ENCODE measurements at regions not wholly inside any gene's neighbourhood (a gene's known extent, or its start where the extent isn't known, plus 50 kb on each side); places are given as distances from the start of the nearest gene placed in this dataset.
"Not testable (repeated sequence)": the region's sequence is repeated elsewhere in the genome, so short reads cannot be mapped to it uniquely, and the experiment has no call there.

- Mint-ChIP-seq H3K27ac (no peak overlapping the region), H3K4me3 (no peak overlapping the region), H3K36me3 (no peaks in the 10 kb centered on the region), H3K27me3 (peaks cover 4% of the 10 kb centered on the region), H3K4me1 (ENCODE audit: low read depth) (peaks cover 2% of the 10 kb centered on the region), H3K9me3 (ENCODE audit: low read depth) (no peaks in the 10 kb centered on the region)
Observed at GRCh38 chr10:71011141-71011540, 122.8 kb upstream of the PCBD1 start.

- Mint-ChIP-seq H3K4me1 (ENCODE audit: low read depth) (peaks cover 2% of the 10 kb centered on the region), H3K9me3 (ENCODE audit: low read depth) (no peaks in the 10 kb centered on the region), H3K27ac (no peak overlapping the region), H3K4me3 (no peak overlapping the region), H3K27me3 (peaks cover 2% of the 10 kb centered on the region), H3K36me3 (no peaks in the 10 kb centered on the region)
Observed at GRCh38 chr10:71014021-71014805, 125.8 kb upstream of the PCBD1 start.

GRCh38 chr10:71015674-71016073, 127.3 kb upstream of the PCBD1 start:
- no peaks in the 10 kb centered on the region for H3K9me3 Mint-ChIP-seq (ENCODE audit: low read depth)
- H3K27me3 Mint-ChIP-seq = peaks cover 2% of the 10 kb centered on the region
- no peaks in the 10 kb centered on the region for H3K36me3 Mint-ChIP-seq
- H3K27ac Mint-ChIP-seq = no peak overlapping the region
- no peak overlapping the region for H3K4me3 Mint-ChIP-seq
- H3K4me1 Mint-ChIP-seq (ENCODE audit: low read depth) = peaks cover 2% of the 10 kb centered on the region

- not testable (repeated sequence) for H3K27ac Mint-ChIP-seq; H3K9me3 Mint-ChIP-seq (ENCODE audit: low read depth); H3K4me1 Mint-ChIP-seq (ENCODE audit: low read depth); H3K27me3 Mint-ChIP-seq; H3K4me3 Mint-ChIP-seq; H3K36me3 Mint-ChIP-seq
Observed at GRCh38 chr10:71020061-71020460, 131.7 kb upstream of the PCBD1 start.

- Mint-ChIP-seq H3K36me3 (no peaks in the 10 kb centered on the region), H3K27me3 (peaks cover 6% of the 10 kb centered on the region), H3K4me1 (ENCODE audit: low read depth) (no peaks in the 10 kb centered on the region), H3K27ac (no peak overlapping the region), H3K4me3 (no peak overlapping the region), H3K9me3 (ENCODE audit: low read depth) (no peaks in the 10 kb centered on the region)
Observed at GRCh38 chr10:71021402-71021801, 133.0 kb upstream of the PCBD1 start.

GRCh38 chr10:71023704-71024283, 135.4 kb upstream of the PCBD1 start:
- H3K27ac Mint-ChIP-seq = no peak overlapping the region
- no peaks in the 10 kb centered on the region for H3K9me3 Mint-ChIP-seq (ENCODE audit: low read depth)
- peaks cover 6% of the 10 kb centered on the region for H3K27me3 Mint-ChIP-seq
- no peaks in the 10 kb centered on the region for H3K4me1 Mint-ChIP-seq (ENCODE audit: low read depth)
- H3K36me3 Mint-ChIP-seq = no peaks in the 10 kb centered on the region
- no peak overlapping the region for H3K4me3 Mint-ChIP-seq

- H3K36me3 Mint-ChIP-seq = no peaks in the 10 kb centered on the region
- no peak overlapping the region for H3K4me3 Mint-ChIP-seq
- no peak overlapping the region for H3K27ac Mint-ChIP-seq
- no peaks in the 10 kb centered on the region for H3K9me3 Mint-ChIP-seq (ENCODE audit: low read depth)
- H3K4me1 Mint-ChIP-seq (ENCODE audit: low read depth) = no peaks in the 10 kb centered on the region
- H3K27me3 Mint-ChIP-seq = peaks cover 6% of the 10 kb centered on the region
Observed at GRCh38 chr10:71024490-71024889, 136.1 kb upstream of the PCBD1 start.

- Mint-ChIP-seq H3K27me3 (peaks cover 6% of the 10 kb centered on the region), H3K9me3 (ENCODE audit: low read depth) (no peaks in the 10 kb centered on the region), H3K4me3 (no peak overlapping the region), H3K27ac (no peak overlapping the region), H3K4me1 (ENCODE audit: low read depth) (no peaks in the 10 kb centered on the region), H3K36me3 (no peaks in the 10 kb centered on the region)
Observed at GRCh38 chr10:71025535-71025934, 137.2 kb upstream of the PCBD1 start.

- Mint-ChIP-seq H3K27me3 (peaks cover 9% of the 10 kb centered on the region), H3K9me3 (ENCODE audit: low read depth) (no peaks in the 10 kb centered on the region), H3K4me3 (no peak overlapping the region), H3K36me3 (no peaks in the 10 kb centered on the region), H3K27ac (no peak overlapping the region), H3K4me1 (ENCODE audit: low read depth) (no peaks in the 10 kb centered on the region)
Observed at GRCh38 chr10:71028066-71028465, 139.7 kb upstream of the PCBD1 start.

- peaks cover 6% of the 10 kb centered on the region for H3K27me3 Mint-ChIP-seq
- no peak overlapping the region for H3K27ac Mint-ChIP-seq
- H3K4me1 Mint-ChIP-seq (ENCODE audit: low read depth) = no peaks in the 10 kb centered on the region
- no peaks in the 10 kb centered on the region for H3K9me3 Mint-ChIP-seq (ENCODE audit: low read depth)
- H3K36me3 Mint-ChIP-seq = no peaks in the 10 kb centered on the region
- H3K4me3 Mint-ChIP-seq = no peak overlapping the region
Observed at GRCh38 chr10:71029411-71029892, 141.1 kb upstream of the PCBD1 start.

- Mint-ChIP-seq H3K27me3 (peaks cover 6% of the 10 kb centered on the region), H3K4me1 (ENCODE audit: low read depth) (no peaks in the 10 kb centered on the region), H3K9me3 (ENCODE audit: low read depth) (no peaks in the 10 kb centered on the region), H3K27ac (no peak overlapping the region), H3K4me3 (no peak overlapping the region), H3K36me3 (no peaks in the 10 kb centered on the region)
Observed at GRCh38 chr10:71029907-71030306, 141.5 kb upstream of the PCBD1 start.

GRCh38 chr10:71031026-71031425, 142.7 kb upstream of the PCBD1 start:
- H3K4me3 Mint-ChIP-seq = no peak overlapping the region
- H3K27ac Mint-ChIP-seq = no peak overlapping the region
- no peaks in the 10 kb centered on the region for H3K9me3 Mint-ChIP-seq (ENCODE audit: low read depth)
- no peaks in the 10 kb centered on the region for H3K4me1 Mint-ChIP-seq (ENCODE audit: low read depth)
- peaks cover 4% of the 10 kb centered on the region for H3K27me3 Mint-ChIP-seq
- no peaks in the 10 kb centered on the region for H3K36me3 Mint-ChIP-seq

GRCh38 chr10:71031603-71032002, 143.2 kb upstream of the PCBD1 start:
- Mint-ChIP-seq H3K27ac (no peak overlapping the region), H3K36me3 (no peaks in the 10 kb centered on the region), H3K4me3 (no peak overlapping the region), H3K4me1 (ENCODE audit: low read depth) (no peaks in the 10 kb centered on the region), H3K9me3 (ENCODE audit: low read depth) (no peaks in the 10 kb centered on the region), H3K27me3 (peaks cover 3% of the 10 kb centered on the region)

- no peaks in the 10 kb centered on the region for H3K4me1 Mint-ChIP-seq (ENCODE audit: low read depth)
- H3K27me3 Mint-ChIP-seq = peaks cover 3% of the 10 kb centered on the region
- H3K27ac Mint-ChIP-seq = no peak overlapping the region
- H3K4me3 Mint-ChIP-seq = no peak overlapping the region
- H3K9me3 Mint-ChIP-seq (ENCODE audit: low read depth) = no peaks in the 10 kb centered on the region
- no peaks in the 10 kb centered on the region for H3K36me3 Mint-ChIP-seq
Observed at GRCh38 chr10:71032887-71033286, 144.5 kb upstream of the PCBD1 start.

- Mint-ChIP-seq H3K4me3 (no peak overlapping the region), H3K9me3 (ENCODE audit: low read depth) (no peaks in the 10 kb centered on the region), H3K27me3 (peaks cover 3% of the 10 kb centered on the region), H3K4me1 (ENCODE audit: low read depth) (no peaks in the 10 kb centered on the region), H3K36me3 (no peaks in the 10 kb centered on the region), H3K27ac (no peak overlapping the region)
Observed at GRCh38 chr10:71033396-71033980, 145.1 kb upstream of the PCBD1 start.

All from activated naive CD8-positive, alpha-beta T cell (primary cell).